ENCODE measurements at regions not wholly inside any gene's neighbourhood (a gene's known extent, or its start where the extent isn't known, plus 50 kb on each side); places are given as distances from the start of the nearest gene placed in this dataset.

DNA sequence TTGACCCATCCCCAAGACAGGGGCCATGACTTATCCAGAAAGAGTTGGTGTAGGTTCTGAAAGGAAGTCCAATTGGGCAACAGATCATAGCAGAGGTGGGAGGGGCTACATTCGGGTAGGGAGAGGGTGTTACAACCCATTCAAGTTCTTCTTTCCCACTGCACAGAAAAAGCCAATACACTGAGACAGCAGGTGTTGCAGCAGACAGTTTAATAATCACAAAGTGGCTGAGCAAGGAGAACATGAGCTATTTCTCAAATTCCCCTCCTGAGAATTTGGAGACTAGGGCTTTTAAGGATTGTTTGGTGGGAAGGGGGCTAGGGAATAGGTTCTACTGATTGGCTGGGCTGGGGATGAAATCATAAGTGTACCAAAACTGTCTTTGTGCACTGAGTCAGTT is 328.4 kb upstream of the POU3F1 start:
- DNase-seq: no peak

GRCh38 chr1:38371505-38371844 is 324.9 kb upstream of the POU3F1 start:
- no peak for DNase-seq

DNA sequence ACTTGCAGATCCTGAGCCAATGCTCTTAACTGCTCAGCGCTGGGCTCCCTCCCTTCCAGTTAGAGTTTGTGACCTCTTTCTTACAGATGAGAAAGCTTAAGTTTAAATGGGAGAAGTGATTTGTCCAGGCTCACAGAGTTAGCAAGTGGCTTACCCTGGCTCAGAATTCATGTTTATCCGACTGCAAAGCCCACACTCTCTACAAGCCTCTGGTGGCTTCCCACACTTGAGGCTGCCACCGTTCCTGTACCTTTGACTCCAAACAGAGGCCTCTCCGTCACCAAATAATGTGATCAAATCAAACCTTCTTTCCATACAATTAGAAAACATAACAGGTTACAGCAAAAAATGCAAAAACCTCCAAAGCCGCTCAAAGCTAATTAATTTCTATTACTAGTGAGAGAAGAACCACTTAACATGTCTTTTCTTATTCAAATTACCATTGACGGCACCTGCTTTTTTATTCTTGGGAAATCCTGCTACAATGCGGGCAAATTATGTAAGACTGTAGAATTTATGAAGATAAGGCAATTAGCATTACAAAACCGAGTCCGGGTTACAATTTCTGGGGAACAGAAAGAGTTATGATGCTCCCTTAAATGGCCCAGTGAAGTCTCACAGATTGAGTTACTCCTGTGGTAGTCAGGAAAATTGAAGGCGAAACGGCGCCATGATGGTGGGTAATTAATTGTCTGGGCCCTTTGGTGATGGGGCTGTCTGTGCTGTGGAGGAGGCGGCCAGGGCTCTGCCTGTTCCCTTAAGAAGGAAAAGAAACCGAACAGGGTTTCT is 324.3 kb upstream of the POU3F1 start:
- no peak for DNase-seq

DNA sequence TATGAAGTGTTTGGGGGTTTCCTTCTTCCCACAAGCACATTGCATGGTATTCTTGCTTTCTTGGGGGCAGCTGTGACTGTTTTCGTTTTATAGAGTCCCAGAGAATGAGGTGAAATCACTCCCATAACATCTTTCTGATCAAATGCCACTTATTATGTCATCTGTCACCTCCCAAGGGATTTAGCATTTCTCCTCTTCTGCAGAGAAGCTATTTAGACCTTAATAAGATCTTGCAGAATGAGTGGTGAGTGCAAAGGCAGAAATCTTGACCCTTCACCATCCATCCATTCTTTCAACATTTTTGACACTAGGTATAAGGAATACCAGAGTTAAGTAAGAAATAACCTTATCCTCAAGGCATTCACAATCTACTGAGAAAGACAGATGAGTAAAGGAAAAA is 318.6 kb upstream of the POU3F1 start:
- no peak for DNase-seq

DNA sequence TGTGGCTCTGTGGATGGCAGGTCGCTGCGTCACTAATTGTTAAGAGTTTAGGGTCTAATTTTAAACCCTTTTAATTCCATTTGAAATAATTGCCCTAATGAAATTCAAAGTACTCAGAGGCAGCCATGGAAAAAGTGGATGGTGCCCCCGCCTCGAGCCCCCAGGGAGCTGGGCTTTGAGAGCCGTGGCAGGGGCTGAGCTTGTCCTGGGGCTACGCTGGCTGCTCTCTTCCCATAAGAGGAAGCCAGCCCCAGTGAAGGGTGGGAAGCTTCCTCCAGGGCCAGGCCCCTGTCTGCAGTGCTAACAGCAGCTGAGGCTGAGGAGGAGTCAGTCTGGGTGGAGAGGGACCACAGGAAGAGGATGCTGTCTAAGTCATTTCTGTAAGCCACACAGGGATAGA is 315.0 kb upstream of the POU3F1 start:
- no peak for DNase-seq

- DNase-seq: no peak
These were observed 314.2 kb upstream of the POU3F1 start for GRCh38 chr1:38360807-38361206.

DNA sequence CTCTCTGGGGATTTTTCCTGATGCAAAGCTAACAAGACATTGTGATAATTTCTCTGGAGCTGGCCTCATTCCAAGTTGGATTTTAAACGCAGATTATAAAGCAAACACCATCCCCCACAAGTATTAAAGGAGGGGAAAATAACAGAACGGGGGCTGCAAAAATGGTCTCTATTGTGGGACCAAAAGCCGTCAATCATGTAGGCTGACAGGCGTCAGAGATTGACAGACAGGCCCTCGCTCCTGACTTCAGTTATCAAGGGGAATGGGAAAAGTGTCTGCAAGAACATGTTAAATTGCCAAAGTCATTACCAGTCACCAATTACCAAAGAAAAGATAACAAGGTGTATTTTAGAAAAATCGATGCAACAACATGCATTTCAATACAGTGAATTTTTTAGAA is 307.4 kb upstream of the POU3F1 start:
- DNase-seq: no peak

DNA sequence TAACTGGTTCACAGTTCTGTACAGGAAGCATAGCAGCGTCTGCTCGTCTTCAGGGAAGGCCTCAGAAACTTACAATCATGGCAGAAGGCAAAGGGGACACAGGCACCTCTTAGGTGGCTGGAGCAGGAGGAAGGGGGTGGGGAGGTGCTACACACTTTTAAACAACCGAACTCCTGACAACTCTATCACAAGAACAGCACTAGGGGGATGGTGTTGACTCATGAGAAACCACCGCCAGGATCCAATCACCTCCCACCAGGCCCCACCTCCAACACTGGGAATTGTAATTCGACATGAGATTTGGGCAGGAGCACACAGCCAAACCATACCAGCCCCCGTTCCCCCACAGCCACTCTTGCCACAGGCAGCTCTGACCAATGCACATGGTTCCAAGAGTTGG is 306.3 kb upstream of the POU3F1 start:
- no peak for DNase-seq

DNA sequence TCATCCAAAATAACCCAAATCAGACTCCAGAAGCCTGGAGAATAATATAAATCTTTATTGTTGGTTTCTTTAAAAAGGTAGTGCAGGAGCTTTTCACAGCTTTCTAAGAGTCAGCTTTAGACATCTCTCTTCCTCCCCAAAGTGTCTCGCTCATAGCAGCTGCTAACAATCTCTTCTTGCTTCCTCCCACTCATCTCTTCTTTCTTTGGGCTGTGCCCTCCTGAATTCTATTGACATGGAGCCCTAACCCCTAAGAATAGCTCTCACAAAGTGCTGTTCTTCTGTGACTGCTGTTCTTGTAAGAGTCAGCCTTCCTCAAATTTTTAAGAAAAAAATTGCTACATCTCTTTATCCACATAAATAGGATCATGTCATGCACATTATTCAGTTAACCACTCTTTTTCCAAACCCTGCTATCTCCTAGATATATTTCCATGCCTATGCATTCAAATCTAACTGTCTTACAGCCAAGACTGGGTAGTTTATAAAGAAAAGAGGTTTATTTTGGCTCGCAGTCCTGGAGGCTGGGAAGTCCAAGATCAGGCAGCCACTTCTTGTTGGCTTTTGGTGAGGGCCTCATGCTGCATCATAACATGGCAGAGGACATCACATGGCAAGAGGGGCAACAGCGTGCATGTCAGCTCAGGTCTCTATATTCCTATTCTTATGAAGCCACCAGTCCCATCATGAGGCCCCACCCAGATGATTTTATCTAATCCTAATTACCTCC is 301.0 kb upstream of the POU3F1 start:
- no peak for DNase-seq

DNA sequence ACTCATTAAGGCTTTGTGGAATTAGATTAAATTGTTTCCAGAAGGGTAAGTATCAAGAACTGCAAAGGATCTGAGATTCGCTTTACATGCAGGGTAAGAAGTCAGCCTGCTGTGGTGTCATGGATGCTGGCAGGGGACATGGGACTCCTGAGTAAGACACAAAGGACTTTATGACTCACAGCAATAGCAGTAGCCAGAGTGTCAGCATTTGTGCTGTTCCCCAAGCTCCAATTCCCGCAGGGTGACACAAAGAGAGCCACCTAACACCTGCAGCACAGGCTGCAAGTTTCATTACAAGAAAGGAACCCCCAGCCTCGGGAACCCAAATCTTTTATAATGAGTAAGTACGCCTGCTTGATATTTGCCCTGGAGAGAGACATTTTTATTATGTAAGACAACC is 298.1 kb upstream of the POU3F1 start:
- no peak for DNase-seq

DNA sequence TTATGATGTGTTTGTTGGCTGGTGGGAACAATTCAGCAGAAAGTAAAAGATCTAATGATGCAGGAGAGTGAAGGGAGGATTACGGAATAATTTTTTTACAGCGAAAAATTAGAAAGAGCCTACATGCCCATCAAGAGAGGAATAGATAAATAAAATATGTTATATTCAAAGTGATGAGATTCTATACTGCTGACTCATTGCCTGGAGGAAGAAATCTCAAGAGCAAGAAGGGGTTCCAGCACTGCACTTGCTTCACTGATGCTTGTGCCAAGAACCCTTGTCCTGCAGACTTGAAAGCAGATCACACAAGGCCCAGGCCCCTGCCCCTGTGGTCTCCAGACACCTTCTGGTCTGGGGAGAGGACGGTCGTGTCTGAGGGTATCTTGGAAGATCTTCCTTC is 295.1 kb upstream of the POU3F1 start:
- no peak for DNase-seq

GRCh38 chr1:38340409-38340808 is 293.8 kb upstream of the POU3F1 start:
- DNase-seq: no peak

DNA sequence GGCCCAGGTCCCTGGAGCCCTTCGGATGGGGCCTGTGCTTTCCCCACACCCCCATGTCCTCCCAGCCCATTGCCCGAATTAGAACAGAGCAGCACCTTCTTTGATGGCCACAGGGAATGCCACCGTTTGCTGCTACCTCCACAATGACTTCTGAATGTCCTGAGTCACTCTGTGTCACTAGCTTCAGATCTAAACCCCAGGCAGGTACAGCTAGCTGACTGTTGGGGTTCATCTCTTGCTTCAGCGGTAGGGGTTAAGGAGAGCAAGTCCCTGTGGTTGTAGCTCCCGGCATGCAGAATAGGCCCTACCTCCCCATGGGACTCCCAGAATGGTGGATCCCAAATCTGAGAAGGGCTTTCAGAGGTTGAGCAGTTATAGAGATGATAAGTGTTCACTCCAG is 291.1 kb upstream of the POU3F1 start:
- no peak for DNase-seq

DNA sequence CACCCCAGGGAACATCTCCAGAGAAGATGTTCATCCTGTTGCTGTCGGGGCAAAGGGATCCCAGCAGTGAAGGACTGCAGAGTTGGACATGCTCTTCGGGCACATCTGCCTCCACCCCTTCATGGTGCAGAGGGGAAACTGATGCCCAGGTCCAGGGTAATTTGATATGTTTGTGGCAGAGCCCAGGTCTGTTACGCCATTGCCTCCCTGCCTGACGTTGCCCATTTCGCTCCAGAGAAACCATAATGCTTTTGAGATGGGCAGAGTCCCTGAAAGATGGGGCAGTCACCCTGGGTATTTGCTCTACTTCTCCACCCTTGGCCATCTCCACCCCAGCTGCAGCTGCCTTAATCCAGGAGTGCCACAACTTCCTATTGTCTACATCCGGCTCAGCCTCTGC is 290.4 kb upstream of the POU3F1 start:
- no peak for DNase-seq

GRCh38 chr1:38336301-38336923 is 289.8 kb upstream of the POU3F1 start:
- no peak for DNase-seq

DNA sequence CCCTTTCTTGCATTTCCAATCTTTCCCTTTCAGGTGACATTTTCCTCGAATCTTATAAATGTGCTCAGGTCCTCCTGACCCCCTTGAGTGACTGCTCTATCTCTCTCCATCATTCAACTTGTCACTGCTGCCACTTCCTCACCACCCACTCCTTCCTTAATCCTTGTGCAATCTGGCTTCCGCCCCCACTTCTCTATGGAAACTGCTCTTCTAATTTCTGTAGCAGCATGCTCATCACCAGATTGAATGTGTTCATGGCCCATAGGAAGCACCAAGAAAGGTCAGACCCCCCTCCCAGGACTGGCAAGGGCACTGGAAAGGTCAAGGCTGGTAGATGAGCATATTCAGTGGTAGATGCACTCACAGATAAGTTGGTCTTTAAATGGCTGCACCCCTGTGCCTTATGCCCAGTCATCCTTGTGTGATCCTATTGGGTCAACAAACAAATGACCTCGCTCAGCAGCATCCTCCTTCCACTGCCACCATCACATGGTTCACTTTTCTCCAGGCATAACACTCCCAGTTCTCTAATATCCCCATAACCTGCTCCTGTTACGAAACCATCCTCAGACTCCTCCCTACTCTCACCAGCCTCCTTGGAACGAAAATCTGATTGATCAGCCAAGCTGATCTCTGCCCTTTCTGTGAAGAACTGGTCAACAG is 288.5 kb upstream of the POU3F1 start:
- no peak for DNase-seq

DNA sequence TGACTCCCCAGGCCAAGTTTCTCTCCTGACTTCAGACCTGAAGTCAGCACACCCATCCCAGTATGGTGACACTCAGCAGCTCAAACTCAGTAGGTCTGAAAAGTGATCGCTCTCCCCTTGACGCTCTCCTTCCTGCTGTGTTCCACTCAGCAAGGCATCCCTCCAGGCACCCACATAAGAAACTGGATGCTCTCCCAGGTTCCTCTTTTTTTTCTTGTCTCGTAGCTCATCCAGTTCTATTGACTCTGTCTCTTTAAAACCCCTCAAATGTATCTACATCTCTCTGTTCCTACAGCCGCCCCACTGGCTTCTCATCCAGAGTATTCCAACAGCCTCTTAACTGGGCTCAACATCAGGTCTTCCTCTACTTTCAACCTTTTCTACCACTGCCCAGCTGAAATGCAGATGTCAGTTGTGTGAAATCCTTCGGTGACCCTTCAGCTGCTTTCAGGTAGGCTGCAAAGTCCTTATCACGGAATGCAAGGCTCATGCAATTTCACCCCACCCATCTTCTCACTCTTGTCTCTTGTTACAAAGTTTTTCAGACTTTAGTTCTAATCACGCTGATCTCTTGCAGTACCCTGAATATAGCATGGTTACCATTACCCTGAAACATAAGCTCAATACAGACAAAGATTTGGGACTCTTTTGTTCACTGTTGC is 286.2 kb upstream of the POU3F1 start:
- no peak for DNase-seq

DNA sequence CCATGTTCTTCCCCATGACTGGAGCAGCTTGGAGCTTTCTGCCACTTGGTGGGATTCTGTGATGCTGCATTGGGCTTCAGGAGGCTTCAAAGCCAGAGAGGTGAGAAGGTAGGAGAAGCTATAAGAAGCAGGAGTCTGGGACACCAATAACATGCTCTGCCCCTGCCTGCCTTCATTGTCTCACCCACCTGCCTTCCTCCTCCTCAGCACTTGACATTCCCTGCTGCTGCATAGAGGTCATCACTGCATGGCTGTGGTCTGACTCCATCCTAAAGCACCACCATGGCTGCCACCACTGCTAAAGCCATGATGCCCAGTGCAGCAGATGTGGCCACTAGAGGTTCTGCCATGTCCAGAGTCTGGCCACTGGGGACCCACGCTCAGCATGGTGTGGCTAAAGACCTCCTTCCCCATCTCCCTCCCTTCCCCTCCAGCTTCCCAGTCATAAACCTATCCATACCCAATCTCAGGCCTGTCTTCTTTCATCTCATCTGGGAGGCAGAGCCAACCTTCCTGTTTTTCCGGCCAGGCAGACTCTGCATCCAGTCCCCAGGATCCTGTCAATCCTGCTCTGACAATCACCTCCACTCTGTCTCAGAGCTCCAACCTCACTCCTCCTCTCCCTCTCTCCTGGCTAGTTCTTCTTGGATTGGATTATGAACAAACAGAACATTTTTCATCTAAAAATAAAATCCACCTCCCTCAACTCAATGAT is 285.1 kb upstream of the POU3F1 start:
- DNase-seq: no peak

- no peak for DNase-seq
These were observed 284.2 kb upstream of the POU3F1 start for GRCh38 chr1:38330799-38331198.

GRCh38 chr1:38329644-38330043 is 283.1 kb upstream of the POU3F1 start:
- DNase-seq: no peak

- DNase-seq: no peak
These were observed 281.9 kb upstream of the POU3F1 start for GRCh38 chr1:38328278-38329035.

- DNase-seq: no peak
These were observed 281.0 kb upstream of the POU3F1 start for GRCh38 chr1:38327559-38327973.
